Fibroblast of skin of right quadriceps (primary cell): ENCODE measurements at regions not wholly inside any gene's neighbourhood (a gene's known extent, or its start where the extent isn't known, plus 50 kb on each side); places are given as distances from the start of the nearest gene placed in this dataset.

ENCODE experiments used
- DNase-seq: peaks from one replicate; pipeline ENCODE4 v3.0.0-alpha.2; 2013

GRCh38 chr7:116310141-116310540 lies 99.8 kb downstream of the TES start:
- no peak for DNase-seq

- no peak for DNase-seq
Observed at GRCh38 chr7:116311259-116311658, 100.9 kb downstream of the TES start.

GRCh38 chr7:116311816-116312471 lies 101.6 kb downstream of the TES start:
- DNase-seq: no peak

GRCh38 chr7:116315293-116315692 lies 105.0 kb downstream of the TES start:
- DNase-seq: peak; percentile 44

GRCh38 chr7:116315803-116316202 lies 105.5 kb downstream of the TES start:
- DNase-seq: no peak

- peak; percentile 99 for DNase-seq
Observed at GRCh38 chr7:116316838-116317628, 106.7 kb downstream of the TES start.

- DNase-seq: peak; percentile 66
Observed at GRCh38 chr7:116317907-116318306, 107.6 kb downstream of the TES start.

GRCh38 chr7:116322541-116322940 lies 112.2 kb downstream of the TES start:
- DNase-seq: no peak

GRCh38 chr7:116324582-116324981 lies 114.2 kb downstream of the TES start:
- DNase-seq: no peak

GRCh38 chr7:116325517-116325916 lies 115.2 kb downstream of the TES start:
- DNase-seq: no peak

- no peak for DNase-seq
Observed at GRCh38 chr7:116327135-116327534, 116.8 kb downstream of the TES start.

- peak; percentile 89 for DNase-seq
Observed at GRCh38 chr7:116327752-116328151, 117.4 kb downstream of the TES start.

- peak; percentile 73 for DNase-seq
Observed at GRCh38 chr7:116328161-116328560, 117.8 kb downstream of the TES start.

GRCh38 chr7:116329686-116330503 lies 119.6 kb downstream of the TES start:
- DNase-seq: no peak

- peak; percentile 90 for DNase-seq
Observed at GRCh38 chr7:116331020-116331419, 120.7 kb downstream of the TES start.

- no peak for DNase-seq
Observed at GRCh38 chr7:116332766-116333165, 122.4 kb downstream of the TES start.

GRCh38 chr7:116334555-116334954 lies 124.2 kb downstream of the TES start:
- DNase-seq: no peak

GRCh38 chr7:116337018-116337417 lies 126.7 kb downstream of the TES start:
- DNase-seq: no peak

GRCh38 chr7:116337800-116338199 lies 127.5 kb downstream of the TES start:
- DNase-seq: no peak

- no peak for DNase-seq
Observed at GRCh38 chr7:116339564-116339963, 129.2 kb downstream of the TES start.

- no peak for DNase-seq
Observed at GRCh38 chr7:116340201-116340847, 130.0 kb downstream of the TES start.

- DNase-seq: no peak
Observed at GRCh38 chr7:116340943-116341907, 130.9 kb downstream of the TES start.
